Transverse colon (tissue), 4 donors: ENCODE measurements at regions not wholly inside any gene's neighbourhood (a gene's known extent, or its start where the extent isn't known, plus 50 kb on each side); places are given as distances from the start of the nearest gene placed in this dataset.

Source experiments
- CTCF ChIP-seq, 5 experiments: fragments of 200-600 bp in 3 of 5; fragments of 450-650 bp in 2 of 5; sonication (generic) in 3 of 5; IDR thresholded peaks; 1 replicate in 2 of 5; 2 replicates in 3 of 5; pipeline ENCODE4 v1.5.1; 2016 to 2017; ENCODE audit warnings: antibody characterized with exemption in 5 of 5, inconsistent platforms in 3 of 5, mild to moderate bottlenecking in 2 of 5, moderate library complexity in 1 of 5
- EP300 ChIP-seq: sonication (generic); formaldehyde crosslinking; IDR thresholded peaks from one replicate; pipeline ENCODE4 v1.6.1; 2017; ENCODE audit warnings: antibody characterized with exemption, low read depth
- POLR2AphosphoS5 ChIP-seq, 3 donors: sonication (generic); formaldehyde crosslinking; IDR thresholded peaks; one replicate each; pipeline ENCODE4 v1.6.1; 2016; ENCODE audit warnings: antibody characterized with exemption in 3 of 3

- TF ChIP-seq POLR2AphosphoS5 (IDR thresholded peaks at IDR 0.05) (no peak), CTCF (IDR thresholded peaks at IDR 0.05) (no peak), EP300 (no peak)
Observed at GRCh38 chr20:11155156-11155756, 481.5 kb upstream of the JAG1 start.
